IMR-90 (cell line): ENCODE measurements at regions not wholly inside any gene's neighbourhood (a gene's known extent, or its start where the extent isn't known, plus 50 kb on each side); places are given as distances from the start of the nearest gene placed in this dataset.

Source experiments
- ATAC-seq: fragments of 200-7000 bp; cut with Tn5 transposase; 2 replicates; pipeline ENCODE4 v1.9.1; 2020; ENCODE audit warnings: low read depth, mild to moderate bottlenecking, moderate library complexity
- BruUV-seq: library from RNA; stranded (reverse); fragments of 400-500 nt; replicated peaks from 2 replicates; lab custom pipeline; 2021; lab: Mats Ljungman, UMichigan
- CTCF ChIA-PET: fragments of 300-600 bp; formaldehyde crosslinking; extraction: SDS; loops from one replicate; lab custom pipeline; 2021; ENCODE audit warnings: antibody characterized with exemption; lab: Yijun Ruan, JAX
- POLR2A ChIA-PET: fragments of 300-600 bp; sonication (Branson Sonifier 250); formaldehyde crosslinking; loops from one replicate; lab custom pipeline; 2022; ENCODE audit warnings: antibody characterized with exemption; ENCODE audit not compliant: unreplicated experiment; lab: Charles Lee
- DNase-seq: peaks from one replicate; pipeline ENCODE4 v3.0.0; 2013
- H2AFZ ChIP-seq: replicated peaks from 2 replicates; pipeline ENCODE3; 2013; ENCODE audit warnings: low read length, mild to moderate bottlenecking; ENCODE audit not compliant: poor library complexity
- H2AK5ac ChIP-seq: 2 replicates; pipeline ENCODE4 v1.6.1; 2013; ENCODE audit warnings: low read depth, low read length, inconsistent platforms
- H2AK9ac ChIP-seq: replicated peaks from 2 replicates; pipeline ENCODE3; 2013; ENCODE audit warnings: mild to moderate bottlenecking, low read depth, low read length, moderate library complexity; ENCODE audit not compliant: poor library complexity
- H2BK120ac ChIP-seq: 2 replicates; pipeline ENCODE4 v1.6.1; 2013; ENCODE audit warnings: low read depth, low read length, inconsistent platforms
- H2BK15ac ChIP-seq: 3 replicates; pipeline ENCODE4 v1.6.1; 2013; ENCODE audit warnings: low read depth, low read length, inconsistent platforms
- H2BK20ac ChIP-seq: 2 replicates; pipeline ENCODE4 v1.6.1; 2013; ENCODE audit warnings: low read depth, mild to moderate bottlenecking, inconsistent platforms, low read length, moderate library complexity
- H2BK5ac ChIP-seq: 2 replicates; pipeline ENCODE4 v1.6.1; 2013; ENCODE audit warnings: mild to moderate bottlenecking, low read depth, low read length, inconsistent platforms; ENCODE audit not compliant: poor library complexity, severe bottlenecking
- H3K14ac ChIP-seq: replicated peaks from 2 replicates; pipeline ENCODE4 v1.6.1; 2013; ENCODE audit warnings: low read depth, low read length, inconsistent platforms
- H3K18ac ChIP-seq: 2 replicates; pipeline ENCODE4 v1.6.1; 2013; ENCODE audit warnings: low read depth, low read length, control low read depth
- H3K23ac ChIP-seq: 2 replicates; pipeline ENCODE4 v1.6.1; 2013; ENCODE audit warnings: low read depth, low read length, inconsistent platforms
- H3K27ac ChIP-seq: 2 replicates; pipeline ENCODE4 v1.5.1; 2013; ENCODE audit warnings: mild to moderate bottlenecking, control low read depth, low read length; ENCODE audit not compliant: insufficient read depth
- H3K27me3 ChIP-seq: 2 replicates; pipeline ENCODE4 v1.6.1; 2013; ENCODE audit warnings: low read length; ENCODE audit not compliant: control insufficient read depth, insufficient read depth
- H3K36me3 ChIP-seq: 2 replicates; pipeline ENCODE4 v1.6.1; 2013; ENCODE audit warnings: low read length, mixed read lengths; ENCODE audit not compliant: control insufficient read depth, insufficient read depth
- H3K4ac ChIP-seq: 2 replicates; pipeline ENCODE4 v1.6.1; 2013; ENCODE audit warnings: low read depth, low read length, inconsistent platforms
- H3K4me1 ChIP-seq: 2 replicates; pipeline ENCODE4 v1.6.1; 2013; ENCODE audit warnings: low read length, mixed read lengths; ENCODE audit not compliant: control insufficient read depth, insufficient read depth
- H3K4me2 ChIP-seq: 2 replicates; pipeline ENCODE4 v1.6.1; 2013; ENCODE audit warnings: low read depth, mild to moderate bottlenecking, control low read depth, low read length, moderate library complexity
- H3K4me3 ChIP-seq: 2 replicates; pipeline ENCODE4 v1.5.1; 2013; ENCODE audit warnings: low read depth, mild to moderate bottlenecking, control low read depth, low read length, moderate library complexity; ENCODE audit not compliant: insufficient read depth
- H3K56ac ChIP-seq: 2 replicates; pipeline ENCODE4 v1.6.1; 2013; ENCODE audit warnings: low read length, inconsistent platforms; ENCODE audit not compliant: insufficient read depth; ENCODE audit errors: extremely low read depth
- H3K79me1 ChIP-seq, 2 experiments: 2 replicates each; pipeline ENCODE4 v1.6.1; 2013; ENCODE audit warnings: low read length in 2 of 2, inconsistent platforms in 1 of 2, low read depth in 1 of 2
- H3K9ac ChIP-seq: 2 replicates; pipeline ENCODE4 v1.6.1; 2013; ENCODE audit warnings: low read depth, low read length, control low read depth
- H3K9me1 ChIP-seq: 2 replicates; pipeline ENCODE4 v1.6.1; 2013; ENCODE audit warnings: low read length, inconsistent platforms; ENCODE audit not compliant: insufficient read depth
- H3K9me3 ChIP-seq: 2 replicates; pipeline ENCODE4 v1.6.1; 2013; ENCODE audit warnings: low read length; ENCODE audit not compliant: control insufficient read depth, insufficient read depth
- H4K20me1 ChIP-seq: 2 replicates; pipeline ENCODE4 v1.6.1; 2013; ENCODE audit warnings: low read length, inconsistent platforms; ENCODE audit not compliant: insufficient read depth
- H4K5ac ChIP-seq: 2 replicates; pipeline ENCODE4 v1.6.1; 2013; ENCODE audit warnings: mild to moderate bottlenecking, low read depth, low read length, control low read depth
- H4K8ac ChIP-seq, 2 experiments: 2 replicates each; pipeline ENCODE4 v1.6.1; 2013; ENCODE audit warnings: low read depth in 2 of 2, low read length in 2 of 2, control low read depth in 1 of 2, inconsistent platforms in 1 of 2
- H4K91ac ChIP-seq: 2 replicates; pipeline ENCODE4 v1.6.1; 2013; ENCODE audit warnings: low read depth, low read length, inconsistent platforms; ENCODE audit not compliant: insufficient read depth
- BHLHE40 ChIP-seq: fragments of 150-350 bp; IDR thresholded peaks from 2 replicates; pipeline ENCODE4 v1.6.1; 2016; ENCODE audit warnings: mild to moderate bottlenecking, low read depth, low read length
- CHD1 ChIP-seq: IDR thresholded peaks from 2 replicates; pipeline ENCODE4 v1.6.1; 2012; ENCODE audit warnings: low read depth, low read length, improper control_type of control experiment
- FOS ChIP-seq: fragments of 150-350 bp; IDR thresholded peaks from 2 replicates; pipeline ENCODE4 v1.6.1; 2016; ENCODE audit warnings: low read depth, low read length
- MXI1 ChIP-seq: IDR thresholded peaks from 2 replicates; pipeline ENCODE4 v1.6.1; 2012; ENCODE audit warnings: low read depth, mild to moderate bottlenecking, low read length, moderate library complexity, borderline replicate concordance
- NFE2L2 ChIP-seq: fragments of 150-350 bp; IDR thresholded peaks from 2 replicates; pipeline ENCODE4 v1.6.1; 2016; ENCODE audit warnings: low read depth, mild to moderate bottlenecking, low read length
- RCOR1 ChIP-seq: IDR thresholded peaks from 2 replicates; pipeline ENCODE4 v1.6.1; 2012; ENCODE audit warnings: mild to moderate bottlenecking, low read length, improper control_type of control experiment; ENCODE audit not compliant: insufficient replicate concordance
- RFX5 ChIP-seq: IDR thresholded peaks from 2 replicates; pipeline ENCODE4 v1.8.0; 2012; ENCODE audit warnings: low read depth, mild to moderate bottlenecking, low read length, moderate library complexity
- WGBS, 2 experiments: methylation state at CpG; one replicate each; pipeline versions ENCODE4 v1.1.5 to v1.1.7; 2013; ENCODE audit warnings: missing lambda C conversion rate in 2 of 2; ENCODE audit not compliant: insufficient read length in 1 of 2; ENCODE audit errors: extremely low coverage in 2 of 2; 5-methylcytosine and 5-hydroxymethylcytosine counted together
- dilution Hi-C: fragments of 300-500 bp; cut with HindIII; formaldehyde crosslinking; loops from one replicate; pipeline ENCODE4 v1.14.3; 2018; ENCODE audit warnings: low sequenced_read_pairs; ENCODE audit not compliant: unreplicated experiment
- in situ Hi-C: fragments of 300-500 bp; cut with MboI; formaldehyde crosslinking; loops from 3 replicates; pipeline ENCODE4 v1.14.3; 2019; ENCODE audit warnings: low sequenced_read_pairs, inconsistent platforms, mixed read lengths
- intact Hi-C: fragments of 100-400 bp; cut with micrococcal nuclease; formaldehyde crosslinking; loops from 2 replicates; pipeline ENCODE4 v1.10.0; 2022

GRCh38 chr16:79751471-79752184, 151.1 kb upstream of the MAF start:
- Histone ChIP-seq H3K56ac (no peak overlapping the region), H2BK20ac (no peak overlapping the region), H4K20me1 (no peaks in the 10 kb centered on the region), H4K8ac (no peak overlapping the region), H3K23ac (no peak overlapping the region), H4K91ac (no peak overlapping the region), H2AK5ac (no peak overlapping the region), H2AFZ (no peak overlapping the region), H3K4ac (no peak overlapping the region), H3K4me1 (no peaks in the 10 kb centered on the region), H3K9ac (no peak overlapping the region), H3K14ac (no peak overlapping the region), H3K9me1 (no peaks in the 10 kb centered on the region), H3K27ac (no peak overlapping the region), H3K27me3 (no peaks in the 10 kb centered on the region), H3K36me3 (no peaks in the 10 kb centered on the region), H2BK15ac (no peak overlapping the region), H2BK5ac (no peak overlapping the region), H3K18ac (no peak overlapping the region), H3K79me1 (no peaks in the 10 kb centered on the region), H2BK120ac (no peak overlapping the region), H3K4me2 (no peak overlapping the region), H3K4me3 (no peak overlapping the region), H4K5ac (no peak overlapping the region), H2AK9ac (no peak overlapping the region), H3K9me3 (peaks cover 4% of the 10 kb centered on the region; the same call in 1 of the 2 replicates)
- TF ChIP-seq MXI1 (no peak), FOS (no peak), CHD1 (no peak), BHLHE40 (no peak), RCOR1 (no peak), NFE2L2 (no peak), RFX5 (no peak)
- intact Hi-C loops (no loop called here), in situ Hi-C loops (no loop called here), dilution Hi-C loops (no loop called here)
- DNase-seq, result no peak
- no peak for ATAC-seq
- ChIA-PET POLR2A (no interaction called here), CTCF (no interaction called here)
- no CpG with 5 or more reads among the region's 4 CpGs for WGBS, 2 experiments
- BruUV-seq, result no TSS peak
